Lower lobe of right lung (tissue), 2 donors: ENCODE measurements at regions not wholly inside any gene's neighbourhood (a gene's known extent, or its start where the extent isn't known, plus 50 kb on each side); places are given as distances from the start of the nearest gene placed in this dataset.
A peak's percentile ranks its signal among the peaks of the same experiment; 100 is the strongest.

ENCODE experiments used
- ATAC-seq, 2 donors: fragments of 200-7000 bp; cut with Tn5 transposase; one replicate each; pipeline ENCODE4 v1.9.1; 2020 to 2022; ENCODE audit warnings: mild to moderate bottlenecking in 2 of 2, moderate library complexity in 2 of 2
- DNase-seq: peaks from one replicate; pipeline ENCODE4 v3.0.0-alpha.2; 2020
- H3K27ac ChIP-seq: fragments of 200-600 bp; one replicate; pipeline ENCODE4 v1.8.0; 2022
- H3K27me3 ChIP-seq: fragments of 200-600 bp; one replicate; pipeline ENCODE4 v1.8.0; 2022; ENCODE audit warnings: low read depth
- H3K36me3 ChIP-seq: fragments of 200-600 bp; one replicate; pipeline ENCODE4 v1.8.0; 2022; ENCODE audit warnings: mild to moderate bottlenecking
- H3K4me1 ChIP-seq: fragments of 200-600 bp; one replicate; pipeline ENCODE4 v1.8.0; 2022
- H3K4me3 ChIP-seq: fragments of 200-600 bp; one replicate; pipeline ENCODE4 v1.8.0; 2022; ENCODE audit warnings: mild to moderate bottlenecking
- H3K9me3 ChIP-seq: fragments of 200-600 bp; one replicate; pipeline ENCODE4 v1.8.0; 2022
- CTCF ChIP-seq: fragments of 200-600 bp; IDR thresholded peaks from one replicate; pipeline ENCODE4 v1.8.0; 2022; ENCODE audit warnings: antibody characterized with exemption, mild to moderate bottlenecking
- intact Hi-C: fragments of 100-400 bp; cut with DNase I; formaldehyde crosslinking; loops from one replicate; pipeline ENCODE4 v1.11.0; 2022
- donor health status: DM: no; HTN: yes; CAD: no; lungs with severe emphysema.

- TF ChIP-seq CTCF = no peak
- H3K9me3 ChIP-seq = no peaks in the 10 kb centered on the region
- DNase-seq = no peak
- H3K36me3 ChIP-seq = no peaks in the 10 kb centered on the region
- H3K4me1 ChIP-seq = peaks cover 31% of the 10 kb centered on the region
- ATAC-seq = no peak
- no peaks in the 10 kb centered on the region for H3K27me3 ChIP-seq
- no peak overlapping the region for H3K4me3 ChIP-seq
- H3K27ac ChIP-seq = peak overlapping the region; percentile 54
- intact Hi-C loops = no loop called here
These were observed 112.2 kb downstream of the PLEKHG1 start for GRCh38 chr6:150711584-150712504.

GRCh38 chr6:150712505-150713252 is 113.0 kb downstream of the PLEKHG1 start:
- Histone ChIP-seq H3K9me3 (no peaks in the 10 kb centered on the region), H3K27me3 (no peaks in the 10 kb centered on the region), H3K4me3 (no peak overlapping the region), H3K27ac (peak overlapping the region; percentile 54), H3K36me3 (no peaks in the 10 kb centered on the region), H3K4me1 (peaks cover 34% of the 10 kb centered on the region)
- DNase-seq (no peak), ATAC-seq (no peak)
- TF ChIP-seq CTCF = no peak
- intact Hi-C loops = no loop called here

- H3K9me3 ChIP-seq = no peaks in the 10 kb centered on the region
- H3K27me3 ChIP-seq = no peaks in the 10 kb centered on the region
- DNase-seq (no peak), ATAC-seq (no peak)
- H3K27ac ChIP-seq = no peak overlapping the region
- intact Hi-C loops = no loop called here
- H3K4me3 ChIP-seq = no peak overlapping the region
- no peaks in the 10 kb centered on the region for H3K36me3 ChIP-seq
- no peak for TF ChIP-seq CTCF
- H3K4me1 ChIP-seq = peaks cover 30% of the 10 kb centered on the region
These were observed 113.8 kb downstream of the PLEKHG1 start for GRCh38 chr6:150713487-150713886.

GRCh38 chr6:150713931-150714330 is 114.2 kb downstream of the PLEKHG1 start:
- Histone ChIP-seq H3K9me3 (no peaks in the 10 kb centered on the region), H3K27me3 (no peaks in the 10 kb centered on the region), H3K27ac (no peak overlapping the region), H3K36me3 (no peaks in the 10 kb centered on the region), H3K4me1 (peaks cover 30% of the 10 kb centered on the region), H3K4me3 (no peak overlapping the region)
- DNase-seq (no peak), ATAC-seq (no peak)
- intact Hi-C loops = no loop called here
- TF ChIP-seq CTCF = no peak

GRCh38 chr6:150715133-150715532 is 115.4 kb downstream of the PLEKHG1 start:
- peaks cover 30% of the 10 kb centered on the region for H3K4me1 ChIP-seq
- H3K4me3 ChIP-seq = no peak overlapping the region
- ATAC-seq = no peak
- H3K9me3 ChIP-seq = no peaks in the 10 kb centered on the region
- no peaks in the 10 kb centered on the region for H3K36me3 ChIP-seq
- intact Hi-C loops = no loop called here
- H3K27me3 ChIP-seq = no peaks in the 10 kb centered on the region
- TF ChIP-seq CTCF = no peak
- no peak for DNase-seq
- H3K27ac ChIP-seq = no peak overlapping the region
